HG02571 (cell line): ENCODE measurements at regions not wholly inside any gene's neighbourhood (a gene's known extent, or its start where the extent isn't known, plus 50 kb on each side); places are given as distances from the start of the nearest gene placed in this dataset.
A peak's percentile ranks its signal among the peaks of the same experiment; 100 is the strongest.
"Not testable (repeated sequence)": the region's sequence is repeated elsewhere in the genome, so short reads cannot be mapped to it uniquely, and the experiment has no call there.

Experiments used
- ATAC-seq: cut with Tn5 transposase; IDR thresholded peaks from one replicate; pipeline ENCODE4 v1.9.1; 2021; ENCODE audit warnings: mild to moderate bottlenecking, moderate library complexity; ENCODE audit not compliant: unreplicated experiment

DNA sequence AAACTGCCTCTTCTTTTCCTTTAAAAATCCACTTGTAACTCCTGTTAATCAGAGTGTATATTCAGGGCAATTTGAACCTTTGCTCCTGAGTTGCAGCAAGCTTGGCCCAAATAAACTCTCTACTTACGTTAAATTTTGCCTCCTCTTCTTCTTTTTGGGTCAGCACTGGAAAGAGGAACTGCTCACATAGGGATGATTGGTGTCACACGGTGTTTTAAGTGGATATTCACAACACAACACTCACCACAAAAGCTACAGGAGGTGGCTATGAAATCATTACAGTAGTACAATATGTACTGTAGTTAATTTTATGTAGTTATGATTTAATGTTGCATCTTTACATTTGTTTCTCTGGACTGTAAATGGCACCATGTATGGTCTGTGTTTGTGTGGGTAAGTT is 96.8 kb upstream of the DOCK9 start:
- ATAC-seq, result no peak

- peak; percentile 88 for ATAC-seq
Measured at GRCh38 chr13:99075268-99076191, 97.7 kb upstream of the DOCK9 start.

GRCh38 chr13:99078017-99078771 is 100.3 kb upstream of the DOCK9 start:
- ATAC-seq, result no peak

DNA sequence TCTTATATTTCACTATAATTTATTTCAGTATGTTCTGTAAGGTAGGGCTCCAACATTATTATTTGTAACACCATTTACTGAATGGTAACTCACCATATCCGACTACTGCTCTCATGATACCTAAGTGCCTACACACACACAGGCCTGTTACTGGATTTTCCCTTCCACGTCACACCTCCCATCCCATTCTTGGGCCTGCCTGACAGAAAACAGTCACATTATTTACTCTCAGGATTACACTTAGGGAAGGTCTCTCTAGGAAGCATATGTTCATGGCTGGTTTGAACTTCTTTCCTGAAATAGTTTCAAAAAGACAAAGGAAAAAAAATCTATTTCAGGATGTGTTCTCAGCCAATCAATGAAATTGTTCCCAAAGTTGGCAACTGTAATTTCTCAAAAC is 102.3 kb upstream of the DOCK9 start:
- ATAC-seq, result no peak

DNA sequence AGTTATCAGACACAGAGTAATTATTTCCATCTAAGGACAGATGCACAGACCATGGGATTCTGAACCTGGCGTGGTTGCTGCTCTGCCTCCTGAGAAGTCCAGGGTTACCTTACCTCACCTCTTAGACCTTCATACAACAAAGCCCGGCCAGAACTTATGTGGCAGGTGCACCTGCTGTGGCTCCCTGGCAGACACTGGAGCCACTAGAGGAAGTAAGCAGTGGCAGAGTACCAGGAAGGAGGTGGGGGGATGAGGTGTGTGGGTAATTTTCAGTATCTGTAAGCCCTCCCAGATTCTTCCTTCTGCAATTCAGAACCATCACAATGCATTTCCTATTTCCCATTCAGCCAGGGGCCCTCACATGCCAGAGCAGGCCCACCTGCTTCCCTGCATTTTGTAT is 106.1 kb upstream of the DOCK9 start:
- ATAC-seq, result no peak

GRCh38 chr13:99085139-99085807 is 107.4 kb upstream of the DOCK9 start:
- ATAC-seq, result no peak

GRCh38 chr13:99085808-99086266 is 108.0 kb upstream of the DOCK9 start:
- no peak for ATAC-seq

GRCh38 chr13:99086267-99087097 is 108.6 kb upstream of the DOCK9 start:
- peak; percentile 47 for ATAC-seq

GRCh38 chr13:99087098-99087953 is 109.5 kb upstream of the DOCK9 start:
- peak; percentile 85 for ATAC-seq

DNA sequence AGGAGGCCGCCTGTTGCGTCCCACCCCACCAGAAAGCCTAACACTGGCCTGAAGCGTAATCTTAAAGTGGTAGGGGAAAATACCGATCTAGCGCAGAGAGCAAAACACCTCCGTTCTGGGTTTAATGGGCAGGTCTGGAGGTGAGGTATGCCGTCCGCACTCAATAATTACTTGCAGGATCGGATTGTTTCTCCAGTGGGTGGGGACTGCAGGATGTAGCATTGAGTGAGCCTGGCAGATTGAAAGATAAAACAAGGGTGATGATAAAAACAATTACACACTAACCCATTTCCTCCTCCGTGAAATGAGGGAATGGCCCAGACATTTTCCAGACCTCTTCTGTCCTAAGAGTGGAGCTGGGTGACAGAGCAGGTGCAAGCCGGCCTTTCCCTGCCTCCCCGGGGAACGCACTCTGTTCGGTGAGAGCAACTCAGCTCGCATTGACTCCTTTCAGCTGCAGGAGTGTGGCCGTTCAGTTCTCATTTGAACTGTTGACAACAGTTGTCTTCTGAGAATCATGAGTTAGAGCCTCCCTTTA is 110.2 kb upstream of the DOCK9 start:
- peak; percentile 16 for ATAC-seq

DNA sequence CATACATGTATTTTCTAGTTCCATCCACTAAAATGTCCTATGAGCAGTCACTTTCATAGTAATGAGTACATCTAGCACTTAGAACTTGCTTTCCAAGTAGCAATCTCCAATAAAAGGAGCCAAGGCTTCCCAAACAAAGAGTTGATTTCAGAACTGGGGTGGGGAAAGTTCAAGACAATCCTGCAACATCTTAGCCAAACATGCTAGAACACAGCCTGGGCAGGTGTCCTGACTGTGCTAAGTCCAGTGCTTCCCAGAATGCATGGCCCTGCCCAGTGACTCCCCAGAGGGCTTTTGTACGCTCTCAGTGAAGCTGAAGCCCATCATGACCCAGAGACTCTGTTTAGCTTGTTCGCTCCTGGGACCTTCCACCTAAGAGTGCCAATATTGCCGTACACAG is 106.7 kb upstream of the UBAC2 start:
- no peak for ATAC-seq

DNA sequence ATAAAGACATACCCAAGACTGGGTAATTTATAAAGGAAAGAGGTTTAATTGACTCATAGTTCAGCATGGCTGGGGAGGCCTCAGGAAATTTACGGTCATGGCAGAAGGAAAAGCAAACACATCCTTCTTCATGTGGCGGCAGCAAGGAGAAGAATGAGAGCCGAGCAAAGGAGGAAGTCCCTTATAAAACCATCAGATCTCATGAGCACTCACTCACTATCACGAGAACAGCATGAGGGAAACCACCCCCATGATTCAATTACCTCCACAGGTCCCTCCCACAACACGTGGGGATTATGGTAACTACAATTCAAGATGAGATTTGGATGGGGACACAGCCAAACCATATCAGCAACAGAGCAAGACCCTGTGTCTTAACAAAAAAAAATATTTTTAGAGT is 98.8 kb upstream of the UBAC2 start:
- ATAC-seq, result not testable (repeated sequence)

- no peak for ATAC-seq
Measured at GRCh38 chr13:99103536-99103935, 97.1 kb upstream of the UBAC2 start.

DNA sequence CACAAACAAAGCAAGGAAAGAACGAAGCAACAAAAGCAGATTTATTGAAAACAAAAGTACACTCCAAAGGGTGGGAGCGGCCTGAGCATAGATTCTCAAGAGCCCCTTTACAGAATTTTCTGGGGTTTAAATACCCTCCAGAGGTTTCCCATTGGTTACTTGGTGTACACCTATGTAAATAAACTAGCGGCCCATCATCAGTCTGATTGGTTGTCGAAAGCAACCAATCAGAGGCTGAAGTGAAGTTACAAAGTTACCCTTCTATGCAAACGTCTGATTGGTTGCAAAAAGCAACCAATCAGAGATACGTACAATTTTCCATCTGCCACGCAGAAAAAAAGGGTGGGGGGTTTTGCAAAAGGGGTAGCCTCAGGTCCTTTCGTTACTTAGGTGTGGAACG is 96.3 kb upstream of the UBAC2 start:
- ATAC-seq, result no peak

DNA sequence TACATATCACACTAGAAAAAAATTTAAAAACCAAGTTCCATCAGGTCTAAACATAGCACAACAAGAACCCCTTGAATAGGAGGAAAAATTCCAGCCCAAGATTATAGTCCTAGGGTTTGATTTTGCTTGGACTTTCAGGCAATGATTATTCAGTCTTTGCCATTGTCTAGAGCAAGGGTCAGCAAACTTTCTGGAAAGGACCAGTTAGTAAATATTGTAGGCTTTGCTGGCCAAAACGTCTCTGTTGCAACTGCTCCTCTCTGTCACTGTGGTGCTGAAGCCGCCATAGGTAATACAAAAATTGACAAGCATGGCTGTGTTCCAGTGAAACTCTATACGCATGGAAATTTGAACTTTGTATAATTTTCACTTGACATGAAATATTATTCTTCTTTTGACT is 95.5 kb upstream of the UBAC2 start:
- no peak for ATAC-seq

- no peak for ATAC-seq
Measured at GRCh38 chr13:99113351-99113750, 87.3 kb upstream of the UBAC2 start.

DNA sequence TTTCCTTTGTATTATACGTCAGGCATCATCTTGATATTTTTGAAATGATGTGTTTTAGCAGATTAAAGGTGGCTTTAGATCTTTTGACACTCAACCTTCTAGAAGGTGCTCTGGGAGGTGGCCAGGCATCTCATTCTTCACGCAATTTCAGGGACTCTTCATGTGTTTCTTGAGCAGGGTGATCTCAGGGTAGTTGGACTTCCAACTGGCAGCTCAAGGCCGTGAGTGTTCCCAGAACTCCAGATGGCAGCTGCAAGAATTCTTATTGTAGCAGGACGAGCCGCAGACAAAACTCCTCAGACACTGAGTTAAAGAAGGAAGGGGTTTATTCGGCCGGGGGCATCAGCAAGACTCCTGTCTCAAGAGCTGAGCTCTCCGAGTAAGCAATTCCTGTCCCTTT is 82.5 kb upstream of the UBAC2 start:
- no peak for ATAC-seq

DNA sequence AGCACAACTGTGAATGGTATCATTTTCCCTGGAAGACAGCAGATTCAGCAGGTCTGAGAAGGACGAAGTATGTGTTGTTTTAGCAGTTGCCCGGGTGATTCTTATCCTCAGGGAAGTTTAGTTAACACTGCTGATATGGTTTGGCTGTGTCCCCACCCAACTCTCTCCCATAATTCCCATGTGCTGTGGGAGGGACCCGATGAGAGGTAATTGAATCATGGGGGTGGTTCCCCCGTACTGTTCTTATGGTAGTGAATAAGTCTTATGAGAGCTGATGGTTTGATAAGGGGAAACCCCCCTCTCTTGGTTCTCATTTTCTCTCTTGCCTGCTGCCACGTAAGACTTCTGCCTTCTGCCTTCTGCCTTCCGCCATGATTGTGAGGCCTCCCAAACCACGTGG is 81.0 kb upstream of the UBAC2 start:
- no peak for ATAC-seq

DNA sequence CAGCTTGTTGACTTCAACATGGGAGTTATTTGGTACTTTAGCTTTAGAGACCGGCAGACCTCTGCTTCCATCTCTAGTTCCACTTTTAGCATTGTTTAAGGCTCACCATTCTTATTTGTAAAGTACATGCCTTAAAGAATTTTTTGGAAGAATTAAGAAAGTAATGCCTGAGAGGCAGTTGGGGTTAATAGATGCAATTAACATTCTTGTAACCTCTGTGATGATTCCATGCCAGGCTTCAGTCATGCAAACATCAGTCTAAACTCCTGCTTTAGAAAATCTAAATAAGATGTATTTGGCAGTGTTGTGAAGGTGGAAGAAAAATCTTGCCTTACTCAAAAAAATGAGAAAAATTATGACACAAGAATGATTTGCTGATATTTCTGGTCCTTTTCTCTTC is 79.9 kb upstream of the UBAC2 start:
- no peak for ATAC-seq
